Anterior cingulate cortex (tissue), 58 donors: ENCODE measurements at regions not wholly inside any gene's neighbourhood (a gene's known extent, or its start where the extent isn't known, plus 50 kb on each side); places are given as distances from the start of the nearest gene placed in this dataset.

ENCODE experiments used
- DNase-seq, 58 donors: peaks; one replicate each; lab custom pipeline; 2025; lab: John Stamatoyannopoulos, UW

DNA sequence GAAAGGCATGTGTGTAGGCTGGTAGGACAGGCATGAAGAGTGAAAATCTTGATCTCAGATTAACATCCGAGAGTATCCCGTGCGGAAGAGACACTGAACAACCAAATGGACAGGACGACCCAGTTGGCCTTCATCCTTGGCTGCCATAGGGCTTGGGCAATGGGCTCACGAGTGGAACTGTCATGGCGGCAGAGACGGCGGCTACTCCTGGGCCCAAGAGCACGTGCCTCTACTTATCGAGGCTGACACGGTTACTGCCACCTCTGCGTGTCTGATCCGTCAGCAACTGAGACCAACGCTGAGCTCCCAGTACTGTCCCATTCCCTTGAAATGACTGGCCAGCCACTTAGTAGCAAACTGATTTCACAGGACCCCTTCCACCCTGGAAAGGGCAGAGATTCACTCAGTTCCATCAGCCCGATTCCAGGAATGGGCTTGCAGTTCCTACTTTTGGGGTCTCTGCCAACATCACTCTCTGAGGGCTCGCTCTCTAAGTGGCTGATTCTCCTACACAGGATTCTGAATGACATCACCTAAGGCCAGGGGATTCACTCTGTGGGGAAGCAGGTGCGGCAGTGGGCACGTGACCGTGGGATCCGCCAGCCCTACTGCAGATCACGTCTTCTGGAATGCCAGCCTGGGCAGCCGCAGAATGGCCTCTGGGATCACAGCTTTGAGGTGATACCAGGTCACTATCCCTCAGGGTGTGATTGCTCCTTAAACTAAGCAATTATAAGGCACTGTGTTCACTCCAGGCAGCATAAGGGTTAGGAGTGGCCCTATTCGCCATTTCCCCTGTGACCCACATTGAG is 97.8 kb downstream of the RPS6KA4 start:
- no peak for DNase-seq

DNA sequence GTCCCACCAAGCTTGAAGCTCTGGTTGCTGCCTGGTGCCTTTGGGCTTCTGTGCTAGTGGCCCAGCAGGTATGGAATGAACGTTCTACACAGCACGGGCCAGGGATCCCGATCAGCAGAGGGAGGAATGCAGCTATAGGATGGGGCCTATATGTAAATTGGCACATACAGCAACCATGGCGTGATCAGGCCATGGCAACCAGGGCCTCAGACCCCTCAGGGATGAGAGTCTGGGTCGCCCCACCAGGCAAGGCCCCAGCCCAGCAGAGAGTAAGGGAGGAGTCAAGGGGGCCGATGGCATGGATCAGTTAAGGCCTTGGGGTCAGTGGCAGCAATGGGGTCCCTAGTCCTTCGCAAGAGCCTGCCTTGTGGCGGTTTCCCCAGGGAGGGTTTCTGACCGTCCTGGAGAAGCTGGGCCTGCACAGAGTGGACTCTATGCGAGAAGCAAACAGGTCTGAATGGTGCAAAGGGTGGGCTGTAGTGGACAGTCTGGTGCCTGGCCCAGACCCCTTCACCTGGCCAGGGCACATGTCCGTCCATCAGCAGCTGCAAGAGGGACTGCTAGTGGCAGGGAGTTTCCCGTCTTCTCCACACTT is 98.2 kb upstream of the SLC22A11 start:
- no peak for DNase-seq

DNA sequence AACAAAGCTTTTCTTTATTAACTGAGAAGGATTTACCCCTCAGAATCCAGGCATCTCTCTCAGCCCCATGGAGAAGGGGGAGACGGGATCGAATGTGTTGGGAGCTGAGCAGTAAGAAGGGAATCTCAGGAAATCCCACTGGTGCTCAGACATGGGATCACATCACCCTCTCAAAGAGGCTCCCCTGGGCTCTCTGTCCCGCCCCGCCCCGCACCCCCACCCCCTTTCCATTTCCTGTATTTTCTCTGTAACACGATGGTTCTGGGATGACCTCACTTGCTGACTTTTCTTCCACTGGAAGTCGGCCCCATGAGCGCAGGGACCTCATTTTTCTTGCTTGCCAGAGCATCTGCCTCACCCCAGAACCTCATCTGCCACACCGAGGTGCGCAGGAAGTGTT is 96.7 kb upstream of the SLC22A11 start:
- no peak for DNase-seq

DNA sequence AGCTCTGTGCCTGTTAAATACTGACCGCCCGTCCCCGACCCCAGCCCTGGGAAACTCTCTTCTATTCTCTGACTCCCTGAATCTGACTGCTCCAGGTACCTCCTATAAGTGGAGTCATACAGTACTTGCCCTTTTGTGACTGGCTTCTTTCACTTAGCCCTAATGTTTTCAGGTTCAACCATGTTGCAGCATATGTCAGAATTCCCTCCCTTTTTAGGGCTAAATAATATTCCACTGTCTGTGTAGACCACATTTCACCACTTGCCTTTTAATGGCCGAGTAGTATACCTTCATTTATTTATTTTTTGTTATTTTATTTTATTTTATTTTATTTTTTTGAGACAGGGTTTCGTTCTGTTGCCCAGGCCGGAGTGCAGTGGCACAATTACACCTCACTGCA is 96.1 kb upstream of the SLC22A11 start:
- DNase-seq = no peak

DNA sequence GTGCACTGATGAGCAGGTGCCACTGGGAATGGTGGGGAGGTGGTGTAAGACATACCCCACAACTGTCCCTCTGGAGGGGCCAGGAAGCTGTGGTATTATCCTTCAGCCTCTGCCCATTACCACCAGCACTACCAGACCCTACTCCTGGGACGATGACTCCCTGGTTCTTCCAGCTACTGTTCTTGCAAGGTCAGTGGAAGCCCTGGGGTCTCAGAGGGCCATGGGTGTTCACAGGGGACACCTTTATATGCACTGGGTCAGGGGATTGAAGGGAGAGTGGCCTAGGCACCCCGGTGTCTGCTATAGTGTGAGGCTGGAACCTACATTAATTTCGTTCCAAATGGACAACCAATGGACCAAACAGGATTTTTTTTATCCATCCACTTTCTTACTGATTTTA is 94.7 kb upstream of the SLC22A11 start:
- DNase-seq = no peak

DNA sequence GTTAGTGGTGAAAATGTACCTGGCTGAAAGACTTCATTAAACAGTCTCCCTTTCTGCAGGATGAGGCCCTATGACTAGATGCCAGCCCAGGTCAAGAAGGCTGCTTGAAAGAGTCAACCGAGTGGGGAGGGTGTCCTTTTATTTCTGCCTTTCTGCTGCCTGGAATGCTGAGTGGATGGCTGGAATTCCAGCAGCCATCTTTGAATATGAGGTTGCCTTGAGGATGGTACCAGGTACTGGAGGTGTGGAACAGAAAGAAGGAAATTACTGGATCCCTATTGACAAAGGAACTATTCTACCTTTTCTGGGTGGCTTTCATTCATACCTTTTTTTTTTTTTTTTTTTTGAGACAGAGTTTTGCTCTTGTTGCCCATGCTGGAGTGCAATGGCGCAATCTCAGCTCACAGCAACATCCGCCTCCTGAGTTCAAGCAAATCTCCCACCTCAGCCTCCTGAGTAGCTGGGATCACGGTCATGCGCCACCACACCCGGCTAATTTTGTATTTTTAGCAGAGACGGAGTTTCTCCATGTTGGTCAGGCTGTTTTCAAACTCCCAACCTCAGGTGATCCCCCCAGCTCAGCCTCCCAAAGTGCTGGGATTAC is 89.5 kb upstream of the SLC22A11 start:
- DNase-seq = no peak

DNA sequence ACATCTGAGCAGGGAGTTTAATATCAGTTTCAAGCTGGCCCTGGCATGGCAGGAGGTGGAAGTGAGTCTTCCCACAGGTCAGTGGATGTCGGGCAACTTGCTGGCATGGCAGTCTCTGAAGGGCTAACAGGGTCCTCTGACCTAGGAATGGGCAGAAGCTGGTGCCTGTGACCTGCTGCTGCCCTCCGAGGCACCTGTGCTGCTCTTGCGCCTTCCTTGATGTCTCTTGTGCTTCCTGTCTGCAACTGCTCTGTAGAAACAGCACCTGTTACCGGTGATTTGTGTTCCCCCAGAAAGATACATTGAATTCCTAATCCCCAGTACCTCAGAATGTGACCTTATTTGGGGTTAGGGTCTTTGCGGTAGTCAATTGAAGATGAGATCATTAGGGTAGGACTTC is 86.5 kb upstream of the SLC22A11 start:
- DNase-seq = no peak

DNA sequence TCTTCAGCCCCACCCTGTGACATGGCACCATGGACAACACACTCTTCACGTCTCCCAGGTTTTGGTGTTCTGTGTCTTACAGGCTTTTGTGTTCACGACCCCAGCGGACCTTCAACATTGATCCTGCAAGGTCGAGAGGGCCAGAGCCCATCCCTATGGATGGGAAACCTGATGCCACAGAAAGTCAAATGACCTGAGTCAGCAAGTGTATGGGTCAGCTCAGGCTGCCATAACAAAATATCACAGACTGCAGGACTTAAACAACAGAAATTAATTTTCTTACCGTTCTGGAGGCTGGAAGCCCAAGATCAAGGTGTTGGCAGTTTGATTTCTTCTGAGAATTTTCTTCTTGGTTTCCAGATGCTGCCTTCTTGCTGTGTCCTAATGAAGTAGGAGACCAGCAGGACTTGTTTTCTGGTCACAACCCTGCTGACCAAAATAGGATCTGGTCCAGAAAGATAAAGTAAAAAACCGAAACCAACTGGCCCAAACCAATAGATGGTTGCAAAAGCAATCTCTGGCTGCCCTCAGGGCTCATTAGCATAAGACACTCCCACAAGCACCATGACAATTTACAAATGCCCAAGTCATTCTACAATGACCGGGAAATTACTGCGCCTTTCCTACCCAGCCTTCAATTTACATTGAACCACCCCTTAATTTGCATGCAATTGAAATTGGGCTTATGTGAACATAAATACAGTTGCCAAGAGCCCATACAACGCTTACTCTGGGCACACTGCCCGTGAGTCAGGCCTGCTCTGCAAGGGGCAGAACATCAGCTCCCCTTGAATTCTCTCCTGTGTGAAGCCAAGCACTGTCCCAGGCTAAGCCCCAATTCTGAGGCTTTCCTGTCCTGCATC is 82.9 kb upstream of the SLC22A11 start:
- no peak for DNase-seq

DNA sequence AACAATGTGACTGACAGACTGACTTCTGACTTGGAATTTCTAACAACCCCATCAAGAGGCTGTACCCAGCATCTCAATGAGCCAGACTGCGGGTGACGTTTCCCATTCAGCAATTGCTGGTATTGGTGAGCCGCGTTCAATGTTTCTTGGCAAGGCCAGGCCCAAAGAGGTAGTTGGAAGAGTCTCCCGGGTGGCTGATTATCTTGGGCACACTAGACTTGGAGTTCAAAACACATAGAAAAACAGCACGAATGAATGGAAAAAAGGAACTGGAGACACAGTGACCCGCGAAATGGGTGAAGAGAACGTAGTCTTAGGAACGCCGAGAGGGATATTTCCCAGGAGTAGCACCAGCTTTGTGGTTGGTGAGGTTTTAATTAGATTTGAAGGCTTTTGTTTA is 81.1 kb upstream of the SLC22A11 start:
- DNase-seq = no peak

DNA sequence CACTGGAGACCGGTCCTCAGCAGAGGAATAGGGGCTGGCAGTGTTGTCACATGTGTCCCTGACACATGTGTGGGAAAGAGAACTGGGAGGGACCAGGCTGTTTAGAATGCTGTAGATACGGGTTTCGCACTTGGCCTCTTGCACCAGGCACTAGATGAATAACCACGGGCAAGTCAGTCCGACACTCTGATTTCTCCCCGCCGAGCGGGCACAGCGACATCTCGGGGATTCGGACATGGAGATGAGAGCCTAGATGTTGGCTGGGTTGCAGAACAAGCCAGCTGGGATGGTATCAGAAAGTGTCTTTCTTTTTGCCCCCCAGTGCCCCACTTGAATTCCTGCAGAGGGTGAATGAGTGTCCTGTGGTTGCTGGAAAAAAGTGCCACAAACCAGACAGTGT is 80.6 kb upstream of the SLC22A11 start:
- DNase-seq = no peak

DNA sequence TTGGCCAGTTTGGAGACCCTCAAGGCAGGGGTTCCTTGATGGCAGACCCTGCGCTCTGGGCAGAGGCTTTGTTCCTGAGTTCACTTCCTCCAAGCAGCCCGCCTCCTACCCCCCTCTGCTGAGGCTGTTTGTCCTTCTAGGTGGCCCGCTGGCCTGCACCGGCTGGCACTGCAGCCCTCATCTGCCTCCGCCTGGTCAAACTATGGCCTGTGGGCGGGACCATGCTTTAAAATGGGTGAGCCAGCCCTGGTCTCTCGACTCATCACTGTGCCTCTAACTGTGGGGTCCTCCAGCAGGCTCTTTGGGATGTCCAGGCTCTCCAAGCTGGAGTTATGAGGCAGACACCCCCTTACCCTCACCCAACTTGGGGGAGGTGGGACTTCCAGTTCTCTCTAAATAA is 78.9 kb upstream of the SLC22A11 start:
- DNase-seq = no peak

DNA sequence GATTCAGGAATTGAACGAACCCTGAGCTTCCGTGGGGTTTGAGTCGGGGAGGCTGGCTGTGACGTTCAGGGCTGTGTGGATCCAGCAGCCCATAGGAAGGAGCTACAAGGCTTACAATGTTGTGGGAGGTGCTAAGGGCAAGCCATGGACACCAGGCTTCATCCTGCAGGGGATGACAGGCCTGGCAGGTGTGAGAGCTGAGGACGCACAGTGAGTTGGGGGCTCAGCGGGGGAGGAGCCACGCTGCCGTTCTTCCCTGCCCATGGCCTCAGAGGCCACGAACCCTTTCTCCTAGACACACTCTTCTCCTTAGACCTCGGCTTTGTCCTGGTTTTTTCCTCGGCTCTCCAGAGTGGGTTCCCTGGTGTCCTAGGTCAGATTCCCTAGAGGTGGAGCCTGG is 78.1 kb upstream of the SLC22A11 start:
- DNase-seq = no peak

DNA sequence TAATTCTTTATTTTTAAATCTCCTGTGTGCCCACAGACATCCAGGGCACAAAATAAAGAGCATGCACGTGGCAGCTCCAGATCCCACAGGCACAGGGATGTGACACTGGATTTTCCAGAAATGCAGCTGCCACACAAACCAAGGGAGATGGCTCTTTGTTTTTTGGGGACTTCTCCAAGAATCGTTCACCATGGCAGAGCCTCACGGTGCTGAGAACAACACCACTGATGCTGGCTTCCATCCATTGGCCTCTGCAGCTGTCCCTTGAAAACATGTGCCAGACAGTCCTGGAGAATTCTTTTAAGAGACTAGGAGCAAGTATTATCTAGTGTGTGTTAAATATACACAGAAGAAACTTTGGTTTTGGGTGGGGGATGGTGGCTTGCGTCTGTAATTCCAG is 73.2 kb upstream of the SLC22A11 start:
- DNase-seq = peak in 20 of 58 donors; percentile 3 to 76 (median 13)

DNA sequence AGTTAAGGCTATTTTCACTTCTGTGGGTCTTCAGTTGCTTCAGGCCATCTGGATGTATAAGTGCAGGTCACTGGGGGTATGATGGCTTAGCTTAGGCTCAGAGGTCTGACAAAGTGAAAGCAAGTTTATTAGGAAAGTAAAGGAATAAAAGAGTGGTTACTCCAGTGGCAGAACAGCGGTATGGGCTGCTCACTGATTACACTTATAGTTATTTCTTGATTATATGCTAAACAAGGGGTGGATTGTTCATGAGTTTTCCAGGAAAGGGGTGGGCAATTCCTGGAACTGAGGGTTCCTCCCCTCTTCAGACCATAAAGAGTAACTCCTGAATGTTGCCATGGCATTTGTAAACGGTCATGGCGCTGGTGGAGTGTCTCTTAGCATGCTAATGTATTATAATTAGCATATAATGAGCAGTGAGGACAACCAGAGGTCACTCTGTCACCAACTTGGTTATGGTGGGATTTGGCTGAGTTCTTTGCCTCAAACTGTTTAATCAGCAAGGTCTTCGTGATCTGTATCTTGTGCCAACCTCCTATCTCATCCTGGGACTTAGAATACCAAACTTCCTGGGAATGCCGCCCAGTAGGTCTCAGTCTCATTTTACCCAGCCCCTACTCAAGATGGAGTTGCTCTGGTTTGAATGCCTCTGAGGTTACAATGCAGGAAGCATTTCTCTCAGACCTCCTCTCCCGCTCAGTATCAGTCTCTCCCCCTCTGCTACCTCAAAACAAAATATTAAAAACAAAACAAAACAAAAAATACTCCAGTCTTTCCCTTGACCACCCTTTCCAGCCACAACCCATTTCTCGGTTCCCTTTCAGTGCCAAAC is 71.3 kb upstream of the SLC22A11 start:
- no peak for DNase-seq

DNA sequence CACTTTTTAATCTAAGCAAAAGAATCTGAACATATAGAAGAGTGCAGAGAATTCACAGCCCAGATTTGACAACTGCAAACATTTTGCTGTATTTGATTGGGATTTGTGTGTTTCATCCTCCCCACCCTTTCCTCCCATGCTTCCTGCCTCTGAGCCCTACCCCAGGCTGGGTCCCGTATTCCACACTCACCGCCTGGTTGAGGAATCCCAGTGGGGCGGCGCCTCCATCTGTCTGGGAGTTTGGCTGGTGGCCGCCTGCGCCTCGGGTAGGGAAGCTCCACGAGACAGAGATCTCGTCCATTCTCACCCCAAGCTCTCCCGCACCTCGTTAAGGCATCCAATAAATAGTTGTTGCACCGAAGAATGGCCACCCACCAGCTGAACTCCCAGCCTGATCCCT is 70.7 kb upstream of the SLC22A11 start:
- DNase-seq = peak in 1 of 58 donors; percentile 15

DNA sequence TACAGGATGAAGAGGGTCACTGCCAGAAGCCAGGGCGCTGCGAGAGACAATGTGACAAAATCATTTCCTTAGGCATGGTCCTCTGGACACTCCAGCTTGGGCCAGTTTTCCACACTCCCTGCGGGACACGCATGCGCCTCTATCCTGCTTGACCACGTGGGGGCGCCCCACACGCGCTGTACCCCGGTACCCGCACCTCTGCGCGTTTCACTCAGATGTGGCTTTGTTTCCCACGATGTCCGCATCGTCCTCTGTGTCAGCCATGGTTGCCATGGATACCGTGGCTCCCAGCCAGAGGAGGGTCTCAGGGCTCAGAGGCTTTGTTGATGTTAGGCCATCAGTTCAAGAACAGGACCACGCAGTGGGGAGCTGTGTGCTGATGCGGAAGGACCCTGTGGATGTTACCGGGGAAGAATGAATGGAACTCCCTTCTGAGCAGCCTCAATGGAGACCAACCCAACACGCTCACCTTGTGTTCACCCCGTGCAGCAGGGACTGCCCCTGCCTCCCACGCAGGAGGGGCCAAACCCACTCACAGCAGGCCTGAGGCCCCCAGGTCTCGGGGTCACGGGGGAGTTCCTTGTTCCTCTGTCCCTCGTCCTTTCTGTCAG is 65.8 kb upstream of the SLC22A11 start:
- DNase-seq = peak in 50 of 58 donors; percentile 6 to 75 (median 34)

DNA sequence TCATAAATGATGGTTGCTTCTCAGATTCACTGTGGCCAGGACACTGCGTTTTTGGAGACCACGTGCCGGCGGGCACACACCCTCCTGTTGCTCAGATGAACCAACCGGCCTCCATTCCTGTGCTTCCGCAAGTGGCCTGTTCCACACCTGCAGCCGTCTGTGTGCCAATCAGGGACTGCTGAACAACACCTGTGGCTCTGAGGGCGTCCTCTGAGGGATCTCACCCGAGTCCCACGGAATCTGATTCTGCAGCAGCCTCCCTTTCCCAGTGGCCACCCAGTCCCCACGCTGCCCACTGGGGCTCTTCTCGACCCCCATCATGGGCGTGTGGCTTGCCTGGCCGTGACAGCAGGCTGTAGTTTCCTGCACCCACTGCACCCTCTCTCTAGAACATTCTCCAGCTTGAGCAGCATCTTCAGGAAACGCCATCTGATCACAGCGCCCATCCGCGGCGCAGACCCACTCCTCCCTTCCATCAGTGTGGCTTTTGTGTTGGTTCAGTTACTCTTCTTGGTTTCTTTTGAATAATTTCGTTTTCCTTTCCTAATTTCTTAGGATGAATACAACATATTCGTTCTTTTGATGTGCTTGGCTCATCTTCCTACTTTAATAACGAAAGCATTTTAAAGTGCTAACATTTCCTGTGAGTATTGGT is 65.1 kb upstream of the SLC22A11 start:
- no peak for DNase-seq

DNA sequence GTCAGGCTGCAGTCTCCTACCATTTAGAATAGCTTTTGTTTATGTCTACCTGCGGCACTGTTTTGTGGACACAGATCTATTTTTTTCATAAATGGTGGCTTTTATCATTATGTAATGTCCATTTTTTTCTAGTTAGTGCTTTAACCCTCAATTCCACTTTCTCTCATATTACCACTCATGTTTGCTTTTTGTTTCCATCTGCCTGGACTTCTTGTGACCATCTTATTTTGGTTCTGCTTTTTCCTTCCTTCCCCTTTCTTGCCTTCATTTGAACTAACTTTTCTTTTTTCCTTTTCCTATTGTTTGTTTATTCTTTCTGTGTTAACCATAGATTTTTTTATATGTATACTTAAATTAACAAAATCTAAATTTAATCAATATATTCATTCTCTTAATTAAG is 63.2 kb upstream of the SLC22A11 start:
- DNase-seq = no peak

DNA sequence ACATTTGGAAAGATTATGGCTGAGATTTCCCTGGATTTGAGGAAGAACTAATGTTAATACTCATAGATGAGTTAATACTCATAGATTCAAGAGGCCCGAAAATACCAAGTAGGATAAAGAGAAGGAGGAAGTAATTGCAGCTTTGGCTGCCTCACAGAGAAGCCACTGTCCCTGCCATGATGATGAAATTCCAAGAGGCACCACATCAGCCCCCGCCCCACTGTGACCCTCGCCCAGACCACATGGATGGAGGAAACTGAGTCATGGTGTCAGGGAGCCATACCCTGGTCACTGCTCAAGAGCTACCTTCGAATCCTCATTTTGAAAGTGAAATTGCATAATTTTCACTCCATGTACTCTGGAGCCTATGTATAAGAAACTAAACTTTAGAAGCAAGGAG is 57.6 kb upstream of the SLC22A11 start:
- DNase-seq = no peak
